ENCODE measurements at regions not wholly inside any gene's neighbourhood (a gene's known extent, or its start where the extent isn't known, plus 50 kb on each side); places are given as distances from the start of the nearest gene placed in this dataset.

- DNase-seq: no peak
Measured at GRCh38 chr13:111559612-111560403, 239.4 kb downstream of the TEX29 start.

DNA sequence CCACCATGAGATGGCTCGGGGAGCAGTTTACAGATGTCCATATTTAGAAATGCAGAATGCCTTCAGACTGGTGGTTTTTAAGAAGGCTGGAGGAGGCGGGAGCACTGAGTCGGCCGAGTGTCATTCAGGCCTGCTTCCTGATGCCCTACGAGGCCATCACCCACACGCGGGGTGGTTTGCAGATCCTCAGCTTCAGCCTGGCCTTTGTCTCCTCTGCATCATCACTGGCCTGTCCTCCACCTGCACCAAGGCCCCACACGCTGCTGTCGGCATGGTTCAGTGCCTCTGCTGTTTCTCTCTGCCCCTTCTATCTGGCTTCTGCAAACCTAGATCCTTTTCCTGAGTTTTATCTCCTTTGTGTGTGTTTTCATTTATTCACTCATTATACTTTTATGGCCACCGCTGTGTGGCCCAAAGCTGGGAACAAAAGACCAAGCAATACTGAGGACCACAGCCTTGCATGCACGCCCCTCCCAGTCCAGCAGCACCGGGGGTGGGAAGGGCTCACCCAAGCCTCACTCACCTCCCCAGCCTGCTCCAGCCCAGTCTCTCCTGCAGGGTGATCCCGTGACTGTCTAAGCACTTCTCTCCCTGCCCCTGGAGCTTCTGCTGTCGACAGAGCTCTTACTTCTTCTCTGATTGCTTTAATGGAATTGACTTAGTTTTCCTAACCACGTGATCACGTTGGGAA, 240.8 kb downstream of the TEX29 start:
- no peak for DNase-seq

DNA sequence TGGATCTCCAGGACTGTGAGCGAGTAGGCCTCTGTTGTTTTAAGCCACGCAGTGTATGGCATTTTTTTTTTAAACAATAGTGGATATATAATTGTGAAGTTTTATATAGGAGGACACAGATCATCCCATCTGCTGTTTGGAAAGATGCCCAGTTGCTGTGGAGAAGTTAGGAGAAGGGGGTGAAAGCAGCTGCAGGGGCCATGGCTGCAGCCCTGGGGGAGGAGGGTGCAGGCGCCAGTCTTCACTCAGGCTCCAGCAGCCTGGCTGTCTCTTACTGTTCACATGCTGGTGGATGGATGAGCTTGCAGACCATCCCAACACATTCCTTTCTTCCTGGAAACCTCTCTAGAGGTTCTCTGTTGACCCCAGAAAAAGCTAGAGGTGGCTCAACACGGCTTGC, 242.3 kb downstream of the TEX29 start:
- no peak for DNase-seq

- DNase-seq: no peak
Measured at GRCh38 chr13:111564606-111565005, 244.2 kb downstream of the TEX29 start.

- no peak for DNase-seq
Measured at GRCh38 chr13:111565400-111565799, 245.0 kb downstream of the TEX29 start.

GRCh38 chr13:111566567-111566966, 246.1 kb downstream of the TEX29 start:
- DNase-seq: no peak

DNA sequence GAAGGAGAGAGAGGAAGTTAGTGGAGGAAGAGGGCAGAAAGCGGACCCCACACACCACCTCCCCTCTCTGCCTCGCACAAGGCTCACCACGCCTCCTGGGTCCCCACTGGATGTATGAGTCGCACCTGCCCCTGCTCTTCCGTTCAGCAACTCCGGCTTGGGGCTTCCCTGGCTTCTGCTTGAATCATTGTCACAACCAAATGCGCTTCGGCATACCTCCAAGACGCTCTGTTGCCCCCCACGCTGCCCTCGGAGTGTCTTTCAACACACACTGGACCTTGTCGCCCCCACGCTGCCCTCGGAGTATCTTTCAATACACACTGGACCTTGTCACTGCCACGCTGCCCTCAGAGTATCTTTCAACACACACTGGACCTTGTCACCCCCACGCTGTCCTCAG, 247.2 kb downstream of the TEX29 start:
- no peak for DNase-seq

DNA sequence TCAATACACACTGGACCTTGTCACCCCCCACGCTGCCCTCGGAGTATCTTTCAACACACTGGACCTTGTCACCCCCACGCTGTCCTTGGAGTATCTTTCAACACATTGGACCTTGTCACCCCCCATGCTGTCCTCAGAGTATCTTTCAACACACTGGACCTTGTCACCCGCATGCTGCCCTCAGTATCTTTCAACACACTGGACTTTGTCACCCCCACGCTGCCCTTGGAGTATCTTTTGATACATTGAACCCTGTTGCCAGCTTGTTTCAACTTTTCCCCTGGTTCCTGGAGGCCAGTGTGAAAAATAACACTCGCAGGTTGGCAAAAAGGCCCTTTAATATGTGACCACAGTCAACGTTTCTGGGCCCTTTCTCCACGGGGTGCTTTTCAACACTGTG, 247.8 kb downstream of the TEX29 start:
- DNase-seq: no peak

- DNase-seq: no peak
Measured at GRCh38 chr13:111570911-111571310, 250.5 kb downstream of the TEX29 start.

- peak; percentile 86 to 91 for DNase-seq
Measured at GRCh38 chr13:111572956-111573761, 252.7 kb downstream of the TEX29 start.

- no peak for DNase-seq
Measured at GRCh38 chr13:111573801-111574200, 253.4 kb downstream of the TEX29 start.

DNA sequence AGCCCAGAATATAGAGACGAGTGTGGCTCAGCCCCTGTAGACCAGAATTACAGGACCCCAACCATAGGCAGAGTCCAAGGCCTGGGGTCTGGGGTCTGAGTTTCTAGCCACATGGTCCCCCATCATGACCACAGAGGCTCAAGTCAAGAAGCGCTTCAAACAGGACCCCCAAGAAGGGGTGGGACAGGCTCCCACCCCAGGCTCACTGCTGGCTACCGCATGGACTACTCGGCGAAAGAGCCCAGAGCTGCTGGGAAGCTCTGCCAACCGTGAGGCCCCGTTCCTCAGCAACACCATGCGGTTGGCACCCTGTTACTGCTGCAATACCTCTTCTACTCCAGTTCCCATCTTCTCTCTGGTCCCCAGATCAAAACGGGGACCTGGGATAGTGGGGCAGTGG, 254.8 kb downstream of the TEX29 start:
- DNase-seq: no peak

DNA sequence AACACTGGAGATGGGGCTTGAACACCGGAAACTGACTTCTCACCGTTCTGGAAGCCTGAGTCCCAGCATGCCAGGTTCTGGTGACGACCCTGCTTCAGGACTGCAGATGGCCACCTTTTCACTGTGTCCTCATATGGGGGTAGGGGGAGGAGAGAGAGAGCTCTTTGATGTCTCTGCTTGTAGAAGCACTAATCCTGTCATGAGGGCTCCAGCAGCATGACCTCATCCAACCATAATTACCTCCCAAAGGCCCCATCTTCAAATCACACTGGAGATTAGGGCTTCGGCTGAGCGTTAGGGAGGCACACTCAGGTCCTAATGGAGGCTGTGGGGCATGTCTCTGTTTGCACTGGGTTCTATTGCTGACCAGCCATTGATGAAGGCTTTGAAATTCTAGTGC, 255.3 kb downstream of the TEX29 start:
- no peak for DNase-seq

- DNase-seq: peak; percentile 34 to 35
Measured at GRCh38 chr13:111577208-111577828, 256.9 kb downstream of the TEX29 start.

- DNase-seq: peak; percentile 41 to 45
Measured at GRCh38 chr13:111577956-111578605, 257.6 kb downstream of the TEX29 start.

DNA sequence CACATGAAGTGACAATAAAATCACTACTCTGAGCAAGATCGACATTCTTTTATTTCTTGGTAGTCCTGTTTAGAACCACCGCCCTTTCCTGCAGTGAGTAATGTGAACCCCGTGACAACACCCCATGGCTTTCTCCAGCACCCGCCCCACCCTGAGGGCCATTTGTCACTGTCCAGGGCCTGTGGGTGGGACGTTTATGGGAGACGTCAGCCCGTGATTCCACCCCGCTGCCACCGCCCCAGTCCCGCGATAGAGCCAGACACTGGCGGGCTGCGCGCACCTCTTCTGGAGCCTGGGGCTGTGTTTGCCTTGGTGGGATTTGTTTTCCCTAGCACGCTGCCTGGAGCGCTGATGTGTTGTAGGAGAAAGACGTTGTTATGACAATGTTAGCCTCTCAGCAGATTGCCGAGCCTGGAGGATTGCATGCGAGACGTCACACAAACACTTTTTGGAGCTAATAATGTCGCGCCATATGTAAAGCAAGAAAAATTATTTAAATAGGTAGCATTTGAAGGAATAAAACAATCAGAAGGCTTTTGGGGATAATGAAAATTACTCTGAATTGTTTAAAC, 263.7 kb downstream of the TEX29 start:
- DNase-seq: no peak

GRCh38 chr13:111584870-111585269, 264.4 kb downstream of the TEX29 start:
- no peak for DNase-seq

- no peak for DNase-seq
Measured at GRCh38 chr13:111586291-111586690, 265.8 kb downstream of the TEX29 start.

- DNase-seq: no peak
Measured at GRCh38 chr13:111587249-111587648, 266.8 kb downstream of the TEX29 start.

GRCh38 chr13:111589321-111589720, 268.9 kb downstream of the TEX29 start:
- no peak for DNase-seq

GRCh38 chr13:111589992-111590391, 269.6 kb downstream of the TEX29 start:
- no peak for DNase-seq

GRCh38 chr13:111590796-111591195, 270.4 kb downstream of the TEX29 start:
- no peak for DNase-seq
